ENCODE measurements at regions not wholly inside any gene's neighbourhood (a gene's known extent, or its start where the extent isn't known, plus 50 kb on each side); places are given as distances from the start of the nearest gene placed in this dataset.
"Not testable (repeated sequence)": the region's sequence is repeated elsewhere in the genome, so short reads cannot be mapped to it uniquely, and the experiment has no call there.

GRCh38 chr13:50130123-50130946 is 115.1 kb downstream of the KCNRG start:
- peak; percentile 33 to 45 for DNase-seq

- no peak for DNase-seq
Measured at GRCh38 chr13:50131920-50132903, 117.0 kb downstream of the KCNRG start.

- no peak for DNase-seq
Measured at GRCh38 chr13:50132904-50133357, 117.7 kb downstream of the KCNRG start.

- no peak for DNase-seq
Measured at GRCh38 chr13:50133358-50133953, 118.2 kb downstream of the KCNRG start.

- DNase-seq: no peak
Measured at GRCh38 chr13:50136226-50136625, 121.0 kb downstream of the KCNRG start.

- no peak for DNase-seq
Measured at GRCh38 chr13:50136678-50137077, 121.4 kb downstream of the KCNRG start.

GRCh38 chr13:50139435-50139934 is 124.2 kb downstream of the KCNRG start:
- not testable (repeated sequence) for DNase-seq

- no peak for DNase-seq
Measured at GRCh38 chr13:50140153-50140552, 124.9 kb downstream of the KCNRG start.

GRCh38 chr13:50140581-50141374 is 125.5 kb downstream of the KCNRG start:
- DNase-seq: no peak

- DNase-seq: no peak
Measured at GRCh38 chr13:50141375-50141975, 126.2 kb downstream of the KCNRG start.

- DNase-seq: no peak
Measured at GRCh38 chr13:50144246-50145160, 129.3 kb downstream of the KCNRG start.

GRCh38 chr13:50149214-50149613 is 134.0 kb downstream of the KCNRG start:
- no peak for DNase-seq

GRCh38 chr13:50149932-50150331 is 134.7 kb downstream of the KCNRG start:
- DNase-seq: no peak

GRCh38 chr13:50152224-50152623 is 137.0 kb downstream of the KCNRG start:
- DNase-seq: no peak

GRCh38 chr13:50152655-50153309 is 137.5 kb downstream of the KCNRG start:
- no peak for DNase-seq

GRCh38 chr13:50153401-50153800 is 138.2 kb downstream of the KCNRG start:
- no peak for DNase-seq

GRCh38 chr13:50153876-50154275 is 138.6 kb downstream of the KCNRG start:
- no peak for DNase-seq

- no peak for DNase-seq
Measured at GRCh38 chr13:50154697-50155096, 139.5 kb downstream of the KCNRG start.

- no peak for DNase-seq
Measured at GRCh38 chr13:50156140-50156539, 140.9 kb downstream of the KCNRG start.

- no peak for DNase-seq
Measured at GRCh38 chr13:50156561-50157127, 141.4 kb downstream of the KCNRG start.
